Fibroblast of mammary gland (primary cell): ENCODE measurements at regions not wholly inside any gene's neighbourhood (a gene's known extent, or its start where the extent isn't known, plus 50 kb on each side); places are given as distances from the start of the nearest gene placed in this dataset.

Source experiments
- DNase-seq: peaks from one replicate; pipeline ENCODE4 v3.0.0-alpha.2; 2010; ENCODE audit warnings: low read depth
- H3K4me3 ChIP-seq: 2 replicates; pipeline ENCODE4 v1.5.1; 2011; ENCODE audit warnings: low read depth, mild to moderate bottlenecking, low read length, moderate library complexity; ENCODE audit not compliant: control insufficient read depth
- TF ChIP-seq, protein P1 (sequence below): conservative IDR thresholded peaks from 2 replicates; pipeline ENCODE4 v1.5.1; 2011; ENCODE audit warnings: low read depth, low read length, inconsistent platforms; ENCODE audit not compliant: control insufficient read depth, insufficient read depth

DNA sequence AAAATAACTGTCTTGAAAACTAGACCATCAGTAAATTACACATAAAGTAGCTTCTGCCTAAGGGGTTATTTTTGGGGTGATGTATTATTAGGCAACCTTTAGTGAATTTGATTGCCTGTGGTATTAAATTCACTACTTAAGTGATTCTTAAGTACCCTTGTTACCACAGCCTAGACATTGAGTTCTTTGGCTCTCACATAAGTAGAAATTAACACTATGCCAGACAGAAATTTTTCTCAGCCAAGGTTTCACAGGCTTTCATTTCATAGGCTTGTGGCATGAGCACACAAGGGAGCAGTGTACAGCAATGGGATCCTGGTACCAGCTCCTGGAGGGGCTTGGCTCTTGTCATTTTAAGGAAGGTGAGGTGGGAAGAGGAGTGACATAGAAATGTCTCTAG lies 218.5 kb downstream of the AASDHPPT start:
- DNase-seq = no peak
- no peak overlapping the region for H3K4me3 ChIP-seq

DNA sequence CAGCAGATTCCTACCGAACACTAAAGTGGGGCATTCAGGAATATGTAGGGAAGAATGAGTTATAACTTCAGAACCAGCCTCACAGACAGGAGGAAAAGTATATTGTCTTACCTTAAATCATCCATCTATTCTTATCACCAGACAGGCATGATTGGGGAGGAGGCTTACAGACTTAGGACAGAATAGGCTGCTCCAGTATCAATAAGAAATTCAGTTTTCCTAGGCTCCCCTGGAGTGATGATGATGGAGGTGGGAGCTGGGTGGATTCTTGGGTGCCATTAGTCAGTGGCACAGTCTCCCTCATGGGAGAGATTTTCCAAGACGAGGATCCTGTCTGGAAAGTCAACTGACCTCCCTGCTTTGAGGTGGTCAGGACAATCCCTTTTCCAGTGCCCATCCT lies 225.0 kb downstream of the AASDHPPT start:
- DNase-seq = no peak
- H3K4me3 ChIP-seq = no peak overlapping the region
- TF ChIP-seq, protein P1, sequence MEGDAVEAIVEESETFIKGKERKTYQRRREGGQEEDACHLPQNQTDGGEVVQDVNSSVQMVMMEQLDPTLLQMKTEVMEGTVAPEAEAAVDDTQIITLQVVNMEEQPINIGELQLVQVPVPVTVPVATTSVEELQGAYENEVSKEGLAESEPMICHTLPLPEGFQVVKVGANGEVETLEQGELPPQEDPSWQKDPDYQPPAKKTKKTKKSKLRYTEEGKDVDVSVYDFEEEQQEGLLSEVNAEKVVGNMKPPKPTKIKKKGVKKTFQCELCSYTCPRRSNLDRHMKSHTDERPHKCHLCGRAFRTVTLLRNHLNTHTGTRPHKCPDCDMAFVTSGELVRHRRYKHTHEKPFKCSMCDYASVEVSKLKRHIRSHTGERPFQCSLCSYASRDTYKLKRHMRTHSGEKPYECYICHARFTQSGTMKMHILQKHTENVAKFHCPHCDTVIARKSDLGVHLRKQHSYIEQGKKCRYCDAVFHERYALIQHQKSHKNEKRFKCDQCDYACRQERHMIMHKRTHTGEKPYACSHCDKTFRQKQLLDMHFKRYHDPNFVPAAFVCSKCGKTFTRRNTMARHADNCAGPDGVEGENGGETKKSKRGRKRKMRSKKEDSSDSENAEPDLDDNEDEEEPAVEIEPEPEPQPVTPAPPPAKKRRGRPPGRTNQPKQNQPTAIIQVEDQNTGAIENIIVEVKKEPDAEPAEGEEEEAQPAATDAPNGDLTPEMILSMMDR = no peak

More for the DNA sequence above, 218.5 kb downstream of the AASDHPPT start:
- TF ChIP-seq, protein P1 = no peak

DNA sequence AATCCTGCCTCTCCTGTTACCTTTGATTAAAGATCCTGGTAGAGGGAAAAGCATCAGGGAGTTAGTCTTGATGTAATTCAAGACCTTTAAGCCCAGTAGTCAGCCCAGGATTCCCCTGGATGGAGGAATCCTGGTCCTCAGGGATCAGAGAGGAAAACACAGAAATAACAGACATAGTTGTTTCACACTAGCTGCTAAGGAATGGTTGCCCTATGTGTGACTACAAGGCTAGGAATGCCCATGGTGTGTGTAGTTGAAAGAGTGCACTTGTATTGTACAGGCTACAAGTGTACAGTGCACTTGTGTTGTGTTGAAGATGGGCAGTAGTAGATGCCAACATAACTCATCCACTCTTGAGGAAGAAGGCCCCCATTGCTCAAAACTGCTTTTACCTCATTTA lies 226.8 kb downstream of the AASDHPPT start:
- peak; percentile 47 for DNase-seq
- TF ChIP-seq, protein P1 = no peak
- H3K4me3 ChIP-seq = no peak overlapping the region

DNA sequence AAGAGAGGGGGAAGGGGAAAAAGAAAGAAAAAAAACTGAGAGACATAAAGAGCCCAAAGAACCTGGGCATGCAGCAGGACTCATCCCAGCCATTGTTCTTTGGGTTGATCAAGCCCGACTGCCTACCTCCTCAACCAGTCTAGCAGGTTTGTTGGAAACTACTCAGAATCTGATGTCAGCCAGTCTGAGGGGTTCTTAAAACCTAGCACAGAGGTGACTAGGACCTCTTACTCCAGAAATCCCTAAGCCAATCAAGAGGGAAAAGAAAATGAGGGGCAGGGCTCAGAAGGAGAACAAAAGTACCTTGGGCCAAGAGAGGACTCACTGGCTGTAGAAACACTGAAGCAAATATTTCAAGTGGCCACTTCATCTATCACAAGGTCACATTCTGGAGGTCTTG lies 228.0 kb downstream of the AASDHPPT start:
- H3K4me3 ChIP-seq = no peak overlapping the region
- no peak for DNase-seq
- TF ChIP-seq, protein P1 = no peak

DNA sequence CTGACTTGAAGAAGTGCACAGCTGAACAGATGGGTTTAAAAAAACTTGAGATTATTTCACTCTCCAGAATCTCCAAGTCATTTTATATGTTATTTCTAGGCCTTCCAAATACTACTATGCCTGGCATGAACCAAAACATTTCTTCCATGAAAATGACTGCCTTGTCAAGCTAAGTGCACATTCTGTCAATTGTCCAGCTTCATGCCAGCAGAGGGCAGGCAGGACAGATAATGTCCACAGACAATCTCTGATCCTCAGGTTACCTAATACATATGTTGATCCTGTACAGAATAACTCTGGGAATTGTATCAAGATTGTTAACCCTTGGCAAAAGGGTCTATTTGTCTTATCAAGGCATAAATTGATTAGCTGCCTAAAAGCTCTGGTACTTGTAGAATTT lies 229.5 kb downstream of the AASDHPPT start:
- H3K4me3 ChIP-seq = no peak overlapping the region
- TF ChIP-seq, protein P1 = peak; percentile 24
- peak; percentile 33 for DNase-seq

DNA sequence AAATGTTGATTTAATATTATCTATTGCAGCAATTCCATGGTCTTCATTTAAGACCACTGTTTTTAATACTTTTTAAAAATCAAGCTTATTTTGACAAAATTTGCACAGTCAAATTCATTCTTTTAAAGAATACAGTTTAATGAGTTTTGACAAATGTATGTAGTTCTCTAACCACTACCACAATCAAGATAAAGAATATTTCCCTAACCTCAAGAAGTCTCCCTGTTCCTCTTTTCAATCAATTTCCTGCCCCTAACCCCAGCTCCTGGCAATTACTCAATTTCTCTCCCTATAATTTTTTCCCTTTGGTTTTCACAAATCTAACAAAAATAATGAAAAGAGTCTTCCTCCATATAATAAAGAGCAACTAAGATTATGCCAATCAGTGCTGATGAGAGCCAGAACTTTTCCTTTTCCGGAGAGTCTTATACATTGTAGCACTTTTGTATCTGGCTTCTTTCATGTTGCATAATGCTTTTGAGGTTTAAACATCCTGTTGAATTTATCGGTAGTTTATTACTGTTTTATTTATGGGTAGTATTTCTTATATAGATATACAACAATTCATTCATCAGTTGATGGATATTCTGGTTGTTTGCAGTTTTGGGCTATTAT lies 231.7 kb downstream of the AASDHPPT start:
- no peak for DNase-seq
- TF ChIP-seq, protein P1 = no peak
- H3K4me3 ChIP-seq = no peak overlapping the region
